A549 (cell line): ENCODE measurements at regions not wholly inside any gene's neighbourhood (a gene's known extent, or its start where the extent isn't known, plus 50 kb on each side); places are given as distances from the start of the nearest gene placed in this dataset.

Experiments
- ATAC-seq, 2 experiments: fragments of 200-7000 bp in 1 of 2; fragments of >200 bp in 1 of 2; cut with Nextera tagmentation in 1 of 2; cut with Tn5 transposase in 1 of 2; 3 replicates each; pipeline versions ENCODE4 v1.8.0 to v1.9.1; 2018 to 2020; ENCODE audit warnings: mild to moderate bottlenecking in 1 of 2, moderate library complexity in 1 of 2
- CTCF ChIA-PET: fragments of 300-600 bp; sonication (Branson Sonifier 250); formaldehyde crosslinking; extraction: SDS; loops from one replicate; lab custom pipeline; 2021; ENCODE audit warnings: antibody characterized with exemption, inconsistent platforms; lab: Yijun Ruan, JAX
- POLR2A ChIA-PET: fragments of 350-600 bp; formaldehyde crosslinking; extraction: SDS; loops from one replicate; lab custom pipeline; 2021; ENCODE audit warnings: antibody characterized with exemption, inconsistent platforms; lab: Yijun Ruan, JAX
- DNase-seq, 2 experiments: peaks; one replicate each; pipeline versions ENCODE4 v3.0.0 to v3.0.0-alpha.2; 2011 to 2016; ENCODE audit warnings: low read depth in 1 of 2, low spot score in 1 of 2
- FAIRE-seq: peaks from 2 replicates; lab custom pipeline; 2011; peaks lifted over from hg19 to GRCh38; lab: Jason Lieb, UNC
- H3K27ac ChIP-seq, 2 experiments: fragments of >200 bp; sonication (Bioruptor Twin); formaldehyde crosslinking; 3 replicates each; pipeline ENCODE4 v1.5.1; 2016 to 2017
- H3K4me1 ChIP-seq: fragments of >200 bp; sonication (Bioruptor Twin); formaldehyde crosslinking; 3 replicates; pipeline ENCODE4 v1.6.1; 2016
- H3K4me2 ChIP-seq: fragments of >200 bp; sonication (Bioruptor Twin); formaldehyde crosslinking; 3 replicates; pipeline ENCODE4 v1.6.1; 2016
- H3K4me3 ChIP-seq: fragments of >200 bp; sonication (Bioruptor Twin); formaldehyde crosslinking; 3 replicates; pipeline ENCODE4 v1.5.1; 2016
- H3K9me3 ChIP-seq: fragments of >200 bp; sonication (Bioruptor Twin); formaldehyde crosslinking; 3 replicates; pipeline ENCODE4 v1.6.1; 2016
- BHLHE40 ChIP-seq: IDR thresholded peaks from 2 replicates; pipeline ENCODE4 v1.6.1; 2012; ENCODE audit warnings: low read depth, low read length, inconsistent platforms
- CBX2 ChIP-seq: fragments of 200-600 bp; sonication (generic); IDR thresholded peaks from 2 replicates; pipeline ENCODE4 v1.6.1; 2016; ENCODE audit warnings: low read depth, mild to moderate bottlenecking, borderline replicate concordance
- CHD2 ChIP-seq: fragments of 150-350 bp; IDR thresholded peaks from 2 replicates; pipeline ENCODE4 v1.6.1; 2014; ENCODE audit warnings: low read length; ENCODE audit not compliant: partially characterized antibody
- CTCF ChIP-seq: fragments of >200 bp; sonication (Bioruptor Twin); formaldehyde crosslinking; IDR thresholded peaks from 3 replicates; pipeline ENCODE4 v1.5.1; 2016
- EHF ChIP-seq: fragments of 250-450 bp; sonication (Bioruptor Pico); IDR thresholded peaks from 2 replicates; pipeline ENCODE4 v1.5.0; 2020; ENCODE audit warnings: mild to moderate bottlenecking
- HOXB13 ChIP-seq: fragments of 250-450 bp; sonication (Bioruptor Pico); IDR thresholded peaks from 2 replicates; pipeline ENCODE4 v1.5.0; 2020; ENCODE audit warnings: low read depth, mild to moderate bottlenecking, moderate library complexity
- HOXB5 ChIP-seq: fragments of 250-450 bp; sonication (Bioruptor Pico); IDR thresholded peaks from 2 replicates; pipeline ENCODE4 v1.5.0; 2020; ENCODE audit warnings: mild to moderate bottlenecking, moderate library complexity
- JUN ChIP-seq, 2 experiments: fragments of >200 bp; sonication (Bioruptor Twin); formaldehyde crosslinking; IDR thresholded peaks; 2 replicates in 1 of 2; 3 replicates in 1 of 2; pipeline ENCODE4 v1.6.1; 2016 to 2017
- MAFK ChIP-seq: fragments of 450-650 bp; IDR thresholded peaks from 2 replicates; pipeline ENCODE4 v1.6.1; 2014; ENCODE audit not compliant: partially characterized antibody
- MAZ ChIP-seq: fragments of 150-350 bp; IDR thresholded peaks from 2 replicates; pipeline ENCODE4 v1.6.1; 2014; ENCODE audit warnings: antibody characterized with exemption, low read depth, low read length, borderline replicate concordance
- NR3C1 ChIP-seq: fragments of >200 bp; sonication (Bioruptor Twin); formaldehyde crosslinking; IDR thresholded peaks from 3 replicates; pipeline ENCODE4 v1.6.1; 2017
- PBX3 ChIP-seq: IDR thresholded peaks from 2 replicates; pipeline ENCODE4 v1.6.1; 2012
- POLR2AphosphoS2 ChIP-seq: conservative IDR thresholded peaks from 2 replicates; pipeline ENCODE4 v1.6.1; 2012; ENCODE audit warnings: low read length, improper control_type of control experiment, inconsistent platforms
- RNF2 ChIP-seq: fragments of 200-600 bp; sonication (generic); IDR thresholded peaks from 2 replicates; pipeline ENCODE4 v1.6.1; 2016; ENCODE audit warnings: low read depth, mild to moderate bottlenecking, antibody characterized with exemption, moderate library complexity, borderline replicate concordance
- SMC3 ChIP-seq: fragments of >200 bp; sonication (Bioruptor Twin); formaldehyde crosslinking; IDR thresholded peaks from 3 replicates; pipeline ENCODE4 v1.6.1; 2018; ENCODE audit warnings: inconsistent platforms
- TP53 ChIP-seq: fragments of 250-450 bp; sonication (Bioruptor Pico); IDR thresholded peaks from 2 replicates; pipeline ENCODE4 v1.5.0; 2021; ENCODE audit warnings: mild to moderate bottlenecking, moderate library complexity
- ZFP36 ChIP-seq: fragments of 450-650 bp; IDR thresholded peaks from 2 replicates; pipeline ENCODE4 v1.6.1; 2014; ENCODE audit warnings: borderline replicate concordance; ENCODE audit not compliant: partially characterized antibody
- WGBS: methylation state at CpG from one replicate; pipeline ENCODE4 v1.1.6; 2017; ENCODE audit errors: missing lambda C conversion rate; 5-methylcytosine and 5-hydroxymethylcytosine counted together

- ATAC-seq (no peak), FAIRE-seq (no peak), DNase-seq (no peak)
- H3K4me2 ChIP-seq, result no peak overlapping the region
- WGBS, result 0% methylated on average over 1 of the region's 2 CpGs
- H3K27ac ChIP-seq, result no peak overlapping the region
- no peaks in the 10 kb centered on the region for H3K4me1 ChIP-seq
- CTCF ChIA-PET, result no interaction called here
- TF ChIP-seq HOXB13 (CRISPR knock-in tag) (no peak), MAZ (no peak), EHF (CRISPR knock-in tag) (no peak), RNF2 (no peak), HOXB5 (CRISPR knock-in tag) (no peak), MAFK (no peak)
- H3K9me3 ChIP-seq, result no peaks in the 10 kb centered on the region
- H3K4me3 ChIP-seq, result no peak overlapping the region
- POLR2A ChIA-PET, result no interaction called here
Measured at GRCh38 chr13:53129864-53130393, 101.3 kb downstream of the OLFM4 start.

GRCh38 chr13:53131361-53131760 is 102.7 kb downstream of the OLFM4 start:
- Histone ChIP-seq H3K27ac (no peak overlapping the region), H3K4me2 (no peak overlapping the region), H3K4me1 (no peaks in the 10 kb centered on the region), H3K9me3 (no peaks in the 10 kb centered on the region), H3K4me3 (no peak overlapping the region)
- FAIRE-seq, result no peak
- ChIA-PET CTCF (no interaction called here), POLR2A (no interaction called here)
- WGBS, result 7% methylated on average over 3 of the region's 3 CpGs
- ATAC-seq, result no peak
- no peak for DNase-seq
- TF ChIP-seq RNF2, result no peak
- no peak for TF ChIP-seq HOXB13 (CRISPR knock-in tag)
- no peak for TF ChIP-seq BHLHE40
- TF ChIP-seq ZFP36, result no peak
- no peak for TF ChIP-seq TP53 (CRISPR knock-in tag)
- no peak for TF ChIP-seq CBX2
- TF ChIP-seq PBX3, result no peak
- no peak for TF ChIP-seq NR3C1

GRCh38 chr13:53135301-53135700 is 106.7 kb downstream of the OLFM4 start:
- CTCF ChIA-PET, result interaction anchor here (0.7 kb wide), 1 partner anchor 167 kb away, joined by 3 read pairs; no protein-coding TSS in a partner anchor
- no peak for FAIRE-seq
- H3K4me3 ChIP-seq, result no peak overlapping the region

More at GRCh38 chr13:53135301-53135700, 106.7 kb downstream of the OLFM4 start:
- TF ChIP-seq CHD2 (no peak), PBX3 (no peak), CTCF (no peak), POLR2AphosphoS2 (no peak), SMC3 (no peak), JUN (IDR thresholded peaks at IDR 0.05) (no peak)
- 0% methylated on average over 2 of the region's 2 CpGs for WGBS
- DNase-seq, result no peak
- H3K27ac ChIP-seq, result no peak overlapping the region
- H3K9me3 ChIP-seq, result no peaks in the 10 kb centered on the region
- ATAC-seq, result no peak
- H3K4me2 ChIP-seq, result no peak overlapping the region
- no peaks in the 10 kb centered on the region for H3K4me1 ChIP-seq
- POLR2A ChIA-PET, result no interaction called here
